HG03039 (cell line): ENCODE measurements at regions not wholly inside any gene's neighbourhood (a gene's known extent, or its start where the extent isn't known, plus 50 kb on each side); places are given as distances from the start of the nearest gene placed in this dataset.

Experiments
- ATAC-seq: cut with Tn5 transposase; IDR thresholded peaks from one replicate; pipeline ENCODE4 v1.9.1; 2021; ENCODE audit warnings: mild to moderate bottlenecking, moderate library complexity; ENCODE audit not compliant: unreplicated experiment

DNA sequence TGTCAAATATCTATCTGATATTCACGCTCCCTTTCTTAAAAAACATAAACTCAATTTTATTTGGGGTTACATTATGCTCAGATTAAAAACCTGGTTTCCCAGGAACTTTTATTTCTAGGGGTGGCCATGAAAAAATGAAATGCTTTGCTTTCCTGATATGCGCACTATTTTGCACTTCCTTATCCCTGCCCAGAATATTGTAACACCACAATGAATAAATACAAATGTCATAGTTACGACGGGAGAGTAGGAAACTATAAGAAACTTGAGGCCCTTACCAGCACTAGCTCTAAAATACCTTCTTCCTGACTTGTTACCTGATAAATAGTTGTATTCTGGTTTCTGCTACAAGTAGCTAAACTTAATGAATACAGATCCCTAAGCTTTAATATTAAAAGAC, 475.6 kb upstream of the CWC22 start:
- ATAC-seq, result no peak

- no peak for ATAC-seq
Observed at GRCh38 chr2:180481998-180482397, 474.9 kb upstream of the CWC22 start.

DNA sequence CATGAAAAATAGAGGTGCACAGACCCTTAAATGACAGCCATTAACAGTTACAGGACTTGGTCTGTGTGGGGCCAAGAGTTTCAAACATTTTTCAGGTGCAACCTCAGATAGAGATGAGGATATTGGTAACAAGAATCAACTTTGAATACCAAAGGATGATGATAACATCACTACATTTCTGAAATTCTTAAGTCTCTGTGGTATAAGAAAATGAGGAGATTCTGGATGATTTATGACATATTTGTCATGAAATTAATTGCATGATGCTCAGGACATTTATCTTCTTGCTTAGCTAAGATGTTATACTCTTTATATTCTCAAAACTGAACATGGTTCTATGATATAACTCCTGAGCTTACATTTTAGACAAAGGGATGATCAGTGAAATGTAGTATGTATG, 471.8 kb upstream of the CWC22 start:
- no peak for ATAC-seq

DNA sequence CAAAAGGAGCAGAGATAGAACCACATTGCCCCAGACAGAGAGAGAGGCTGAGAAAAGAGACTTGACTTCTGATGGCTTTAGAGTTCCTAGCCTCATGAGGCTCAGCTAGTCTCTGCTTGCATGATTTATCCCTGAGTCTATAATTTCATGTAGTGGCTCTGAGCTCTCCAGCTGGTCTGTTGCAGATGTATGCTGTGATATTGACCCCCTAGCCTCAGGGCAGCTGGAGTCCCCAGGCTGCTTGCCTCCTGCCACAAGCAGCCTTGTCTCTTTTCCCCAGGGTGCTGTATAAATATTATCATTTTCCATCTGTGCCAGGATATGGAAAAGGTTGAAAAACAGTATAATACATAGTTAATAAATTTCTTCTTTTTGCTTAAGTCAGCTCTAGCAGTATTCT, 467.6 kb upstream of the CWC22 start:
- no peak for ATAC-seq

DNA sequence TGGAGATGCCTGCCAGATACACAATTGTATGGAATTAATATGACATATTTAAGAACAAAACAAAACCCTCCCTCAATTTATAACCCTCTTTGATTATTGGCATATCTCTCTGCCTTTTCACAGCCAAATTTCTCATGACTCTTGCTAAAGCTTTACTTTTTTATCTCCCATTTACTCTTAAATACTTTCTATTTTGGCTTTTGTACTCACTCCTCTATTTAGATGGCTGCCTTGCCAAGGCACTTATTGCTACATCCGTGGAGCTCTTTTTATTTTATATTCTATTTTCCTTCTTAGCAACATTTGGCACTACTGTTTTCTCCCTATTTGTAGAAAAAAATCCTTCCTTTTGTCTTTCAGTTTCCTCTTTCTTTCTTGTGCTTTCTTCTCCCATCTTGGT, 466.4 kb upstream of the CWC22 start:
- ATAC-seq, result no peak

GRCh38 chr2:180472133-180472532, 465.0 kb upstream of the CWC22 start:
- ATAC-seq, result no peak

DNA sequence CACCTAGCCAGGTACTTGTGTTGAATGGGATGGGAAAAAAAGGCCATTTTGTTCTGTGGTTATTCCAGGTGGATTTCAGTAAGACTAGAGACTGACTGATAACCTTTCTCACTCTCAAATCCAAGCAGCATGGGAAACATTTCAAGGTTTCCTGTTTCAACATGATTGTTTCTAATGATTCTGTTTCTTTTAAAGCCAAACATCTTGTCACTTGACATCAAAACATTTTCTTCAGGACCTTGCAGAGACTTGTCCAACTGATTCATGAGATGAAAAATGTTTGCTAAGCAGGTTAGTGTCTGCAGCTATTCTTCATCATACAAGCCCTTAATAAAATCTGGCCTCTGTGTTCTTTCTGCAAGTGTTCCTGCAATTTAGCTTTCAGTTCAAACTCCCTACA, 456.5 kb upstream of the CWC22 start:
- ATAC-seq, result no peak

GRCh38 chr2:180461761-180462160, 454.7 kb upstream of the CWC22 start:
- ATAC-seq, result no peak

DNA sequence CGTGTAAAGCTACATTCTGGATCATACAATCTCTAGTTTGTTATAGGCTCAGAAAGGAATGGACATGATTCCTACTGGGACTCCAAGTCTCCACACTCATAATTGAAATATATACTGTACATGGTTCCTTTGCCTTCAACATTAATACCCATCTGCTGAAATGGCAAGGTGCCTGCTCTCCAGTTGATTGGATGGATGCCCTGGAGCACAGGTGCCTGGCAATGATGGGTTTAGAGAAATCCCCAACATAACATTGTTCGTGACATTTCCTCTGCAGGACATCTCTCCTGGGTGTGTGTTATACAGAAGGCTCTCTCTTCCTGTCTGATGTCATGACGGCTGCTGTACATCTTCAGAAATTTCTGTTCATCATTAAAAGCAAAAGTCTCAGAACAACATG, 449.7 kb upstream of the CWC22 start:
- no peak for ATAC-seq

GRCh38 chr2:180450841-180451240, 443.7 kb upstream of the CWC22 start:
- ATAC-seq, result no peak

- ATAC-seq, result no peak
Observed at GRCh38 chr2:180449171-180449915, 442.2 kb upstream of the CWC22 start.

GRCh38 chr2:180446492-180446891, 439.4 kb upstream of the CWC22 start:
- ATAC-seq, result no peak

DNA sequence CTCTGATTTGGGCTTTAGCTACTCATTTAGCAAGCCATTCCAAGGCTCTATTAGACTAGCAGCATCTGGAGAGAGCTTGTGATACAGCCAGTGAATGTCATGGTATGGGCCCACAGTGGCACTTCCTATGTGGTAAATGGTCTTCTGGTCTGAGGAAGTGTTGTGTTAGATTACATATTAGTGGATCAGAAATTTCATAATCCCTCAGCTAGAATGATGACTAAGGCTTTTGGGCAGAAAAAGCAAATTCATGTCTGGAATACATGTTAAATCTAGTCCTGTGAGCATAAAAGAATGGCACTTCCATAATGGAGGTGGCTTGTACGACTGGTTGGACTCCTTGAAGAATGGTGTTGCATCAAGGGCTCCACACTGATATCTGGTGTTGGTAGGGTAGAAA, 436.8 kb upstream of the CWC22 start:
- ATAC-seq, result no peak

GRCh38 chr2:180442860-180443644, 436.0 kb upstream of the CWC22 start:
- ATAC-seq, result no peak

- ATAC-seq, result no peak
Observed at GRCh38 chr2:180419212-180419611, 412.1 kb upstream of the CWC22 start.

GRCh38 chr2:180416627-180417026, 409.5 kb upstream of the CWC22 start:
- ATAC-seq, result no peak

GRCh38 chr2:180413336-180413735, 406.2 kb upstream of the CWC22 start:
- ATAC-seq, result no peak

GRCh38 chr2:180412219-180412618, 405.1 kb upstream of the CWC22 start:
- no peak for ATAC-seq

DNA sequence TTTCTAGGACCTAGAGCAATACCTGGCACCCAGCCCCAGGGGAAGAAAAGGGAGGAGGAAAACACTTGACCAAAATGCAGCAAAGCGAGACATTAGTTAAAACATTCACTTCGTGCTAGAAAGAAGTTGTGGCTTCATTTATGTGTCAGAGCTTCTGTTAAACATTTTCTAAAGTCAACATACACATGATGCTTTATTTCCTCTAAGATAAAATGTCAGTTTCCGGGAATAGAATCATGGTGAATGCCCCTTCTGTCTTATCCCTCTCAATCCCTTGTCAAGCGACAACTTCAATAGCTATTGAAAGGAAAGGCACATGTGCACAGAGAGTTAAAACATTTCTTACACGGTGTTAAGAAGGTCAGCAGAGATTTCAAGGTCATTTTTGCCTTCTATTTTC, 404.6 kb upstream of the CWC22 start:
- no peak for ATAC-seq

- no peak for ATAC-seq
Observed at GRCh38 chr2:180406687-180407086, 399.6 kb upstream of the CWC22 start.

- ATAC-seq, result no peak
Observed at GRCh38 chr2:180405520-180405919, 398.4 kb upstream of the CWC22 start.

DNA sequence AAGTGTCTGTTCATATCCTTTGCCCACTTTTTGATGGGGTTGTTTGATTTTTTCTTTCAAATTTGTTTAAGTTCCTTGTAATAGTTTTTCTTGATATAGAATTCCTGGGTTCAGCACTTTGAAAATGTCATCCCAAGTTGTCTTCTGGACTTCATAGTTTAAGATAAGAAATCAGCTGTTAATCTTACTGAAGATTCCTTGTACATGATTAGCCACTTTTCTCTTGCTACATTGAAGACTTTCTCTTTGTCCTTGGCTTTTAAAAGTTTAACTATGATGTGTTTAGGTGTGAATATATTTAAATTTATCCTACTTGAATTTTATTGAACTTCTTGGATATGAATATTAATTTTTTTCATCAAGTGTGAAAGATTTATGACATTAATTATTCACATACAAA, 387.2 kb upstream of the CWC22 start:
- ATAC-seq, result no peak
